Mesenchymal stem cell (in vitro differentiated cells and primary cell): ENCODE measurements at regions not wholly inside any gene's neighbourhood (a gene's known extent, or its start where the extent isn't known, plus 50 kb on each side); places are given as distances from the start of the nearest gene placed in this dataset.
"Not testable (repeated sequence)": the region's sequence is repeated elsewhere in the genome, so short reads cannot be mapped to it uniquely, and the experiment has no call there.

Experiments
- DNase-seq: peaks from one replicate; pipeline ENCODE4 v3.0.0-alpha.2; 2013
- H2AFZ ChIP-seq: one replicate; pipeline ENCODE4 v1.6.1; 2013; ENCODE audit warnings: low read depth, mild to moderate bottlenecking, control low read depth, inconsistent platforms, low read length, moderate library complexity
- H2AK5ac ChIP-seq: 2 replicates; pipeline ENCODE4 v1.6.1; 2013; ENCODE audit warnings: low read length, moderate library complexity, mild to moderate bottlenecking, inconsistent platforms; ENCODE audit not compliant: severe bottlenecking
- H2BK120ac ChIP-seq: one replicate; pipeline ENCODE4 v1.6.1; 2013; ENCODE audit warnings: low read depth, mild to moderate bottlenecking, inconsistent platforms, low read length, moderate library complexity
- H2BK12ac ChIP-seq, 2 experiments: one replicate each; pipeline ENCODE4 v1.6.1; 2013; ENCODE audit warnings: inconsistent platforms in 2 of 2, low read length in 2 of 2, mild to moderate bottlenecking in 2 of 2, moderate library complexity in 2 of 2, control low read depth in 1 of 2
- H2BK15ac ChIP-seq: one replicate; pipeline ENCODE4 v1.6.1; 2013; ENCODE audit warnings: mild to moderate bottlenecking, low read depth, inconsistent platforms; ENCODE audit not compliant: poor library complexity, severe bottlenecking
- H2BK5ac ChIP-seq: 2 replicates; pipeline ENCODE4 v1.6.1; 2013; ENCODE audit warnings: low read depth, mild to moderate bottlenecking, low read length, control low read depth, inconsistent platforms; ENCODE audit not compliant: poor library complexity, severe bottlenecking
- H3K14ac ChIP-seq, 2 experiments: one replicate each; pipeline ENCODE4 v1.6.1; 2013; ENCODE audit warnings: inconsistent platforms in 2 of 2, low read length in 2 of 2, control low read depth in 1 of 2, mild to moderate bottlenecking in 1 of 2, moderate library complexity in 1 of 2
- H3K18ac ChIP-seq, 2 experiments: one replicate each; pipeline ENCODE4 v1.6.1; 2013; ENCODE audit warnings: inconsistent platforms in 2 of 2, low read length in 2 of 2, control low read depth in 1 of 2, low read depth in 1 of 2, mild to moderate bottlenecking in 1 of 2
- H3K23ac ChIP-seq, 2 experiments: one replicate each; pipeline ENCODE4 v1.6.1; 2013; ENCODE audit warnings: inconsistent platforms in 2 of 2, low read length in 2 of 2, mild to moderate bottlenecking in 2 of 2, moderate library complexity in 2 of 2, control low read depth in 1 of 2
- H3K27ac ChIP-seq: 2 replicates; pipeline ENCODE4 v1.5.1; 2013; ENCODE audit warnings: mild to moderate bottlenecking, moderate library complexity, low read length, control low read depth, inconsistent platforms; ENCODE audit not compliant: poor library complexity, severe bottlenecking
- H3K27me3 ChIP-seq, 2 experiments: 2 replicates each; pipeline versions ENCODE4 v1.6.1 to v1.7.0; 2013; ENCODE audit warnings: low read length in 2 of 2, mild to moderate bottlenecking in 2 of 2, moderate library complexity in 2 of 2, control low read depth in 1 of 2, inconsistent platforms in 1 of 2; ENCODE audit not compliant: control insufficient read depth in 1 of 2, insufficient read depth in 1 of 2
- H3K36me3 ChIP-seq, 2 experiments: 2 replicates each; pipeline versions ENCODE4 v1.6.1 to v1.7.0; 2013; ENCODE audit warnings: low read length in 2 of 2, control low read depth in 1 of 2, inconsistent platforms in 1 of 2, low read depth in 1 of 2, mild to moderate bottlenecking in 1 of 2; ENCODE audit not compliant: insufficient read depth in 2 of 2, control insufficient read depth in 1 of 2
- H3K4ac ChIP-seq, 2 experiments: one replicate each; pipeline ENCODE4 v1.6.1; 2013; ENCODE audit warnings: inconsistent platforms in 2 of 2, low read length in 2 of 2, mild to moderate bottlenecking in 2 of 2, moderate library complexity in 2 of 2, control low read depth in 1 of 2, low read depth in 1 of 2
- H3K4me1 ChIP-seq: 2 replicates; pipeline ENCODE4 v1.6.1; 2013; ENCODE audit warnings: low read depth, low read length, control low read depth; ENCODE audit not compliant: control insufficient read depth, insufficient read depth
- H3K4me2 ChIP-seq: 2 replicates; pipeline ENCODE4 v1.6.1; 2013; ENCODE audit warnings: low read length, mild to moderate bottlenecking, inconsistent platforms; ENCODE audit not compliant: poor library complexity, severe bottlenecking
- H3K4me3 ChIP-seq, 2 experiments: 2 replicates each; pipeline versions ENCODE4 v1.5.1 to v1.7.0; 2013; ENCODE audit warnings: low read length in 2 of 2, mild to moderate bottlenecking in 2 of 2, control low read depth in 1 of 2, low read depth in 1 of 2; ENCODE audit not compliant: insufficient read depth in 1 of 2
- H3K79me1 ChIP-seq: replicated peaks from 2 replicates; pipeline ENCODE4 v1.6.1; 2013; ENCODE audit warnings: mild to moderate bottlenecking, control low read depth, low read length, inconsistent platforms; ENCODE audit not compliant: poor library complexity, severe bottlenecking
- H3K9ac ChIP-seq: 2 replicates; pipeline ENCODE4 v1.7.0; 2013; ENCODE audit warnings: mild to moderate bottlenecking, low read length, moderate library complexity
- H3K9me3 ChIP-seq: 2 replicates; pipeline ENCODE4 v1.7.0; 2013; ENCODE audit warnings: mild to moderate bottlenecking, low read length; ENCODE audit not compliant: control insufficient read depth
- H4K8ac ChIP-seq: one replicate; pipeline ENCODE4 v1.6.1; 2013; ENCODE audit warnings: inconsistent platforms, mild to moderate bottlenecking, low read length, moderate library complexity
- H4K91ac ChIP-seq: one replicate; pipeline ENCODE4 v1.6.1; 2013; ENCODE audit warnings: mild to moderate bottlenecking, low read length, inconsistent platforms
- WGBS: methylation state at CpG from one replicate; pipeline ENCODE4 v1.1.7; 2013; ENCODE audit warnings: mixed read lengths; 5-methylcytosine and 5-hydroxymethylcytosine counted together

- Histone ChIP-seq H3K4me3 (no peak overlapping the region), H2AFZ (no peak overlapping the region), H3K9me3 (no peaks in the 10 kb centered on the region), H3K14ac (no peak overlapping the region), H2BK120ac (no peak overlapping the region), H3K4me1 (no peaks in the 10 kb centered on the region), H2BK15ac (no peak overlapping the region), H3K18ac (no peak overlapping the region), H3K79me1 (no peaks in the 10 kb centered on the region), H2BK5ac (no peak overlapping the region), H4K8ac (no peak overlapping the region), H4K91ac (no peak overlapping the region), H3K9ac (peak overlapping the region; percentile 32), H3K4ac (no peak overlapping the region), H3K36me3 (no peaks in the 10 kb centered on the region), H3K27me3 (no peaks in the 10 kb centered on the region), H3K27ac (no peak overlapping the region), H2BK12ac (no peak overlapping the region), H2AK5ac (no peak overlapping the region), H3K4me2 (no peak overlapping the region), H3K23ac (no peak overlapping the region)
- peak; percentile 58 for DNase-seq
- 16% methylated on average over 4 of the region's 6 CpGs for WGBS
Measured at GRCh38 chr2:224650815-224651439, 65.2 kb downstream of the CCDC195 start.

- H3K14ac ChIP-seq, H3K27ac ChIP-seq, H3K23ac ChIP-seq, H3K9ac ChIP-seq, H2BK5ac ChIP-seq, H3K18ac ChIP-seq, H4K8ac ChIP-seq, H3K4me2 ChIP-seq, H3K9me3 ChIP-seq, H2BK15ac ChIP-seq, H3K4ac ChIP-seq, H2AFZ ChIP-seq, H2BK120ac ChIP-seq, H3K4me3 ChIP-seq, H4K91ac ChIP-seq, H2AK5ac ChIP-seq, H3K36me3 ChIP-seq, H2BK12ac ChIP-seq, H3K79me1 ChIP-seq, H3K4me1 ChIP-seq, DNase-seq: not testable (repeated sequence)
- 95% methylated on average over 9 of the region's 11 CpGs for WGBS
- H3K27me3 ChIP-seq: peaks cover 0 to 11% of the 10 kb centered on the region in 2 experiments
Measured at GRCh38 chr2:224647684-224648083, 62.5 kb upstream of the CUL3 start.

- Histone ChIP-seq H3K4me3 (no peak overlapping the region), H3K23ac (no peak overlapping the region), H2BK5ac (no peak overlapping the region), H3K14ac (no peak overlapping the region), H3K4me2 (no peak overlapping the region), H3K4ac (no peak overlapping the region), H3K9ac (no peak overlapping the region), H2AK5ac (no peak overlapping the region), H3K27ac (no peak overlapping the region), H3K27me3 (peaks cover 0 to 12% of the 10 kb centered on the region in 2 experiments), H4K91ac (no peak overlapping the region), H3K18ac (no peak overlapping the region), H3K4me1 (no peaks in the 10 kb centered on the region), H2BK15ac (no peak overlapping the region), H2BK120ac (no peak overlapping the region), H2AFZ (no peak overlapping the region), H3K79me1 (no peaks in the 10 kb centered on the region), H2BK12ac (no peak overlapping the region), H3K36me3 (no peaks in the 10 kb centered on the region), H4K8ac (no peak overlapping the region), H3K9me3 (no peaks in the 10 kb centered on the region)
- DNase-seq: peak; percentile 27
- 71% methylated on average over 8 of the region's 9 CpGs for WGBS
Measured at GRCh38 chr2:224646242-224646846, 61.2 kb upstream of the CUL3 start.

GRCh38 chr2:224645722-224646121 lies 60.6 kb upstream of the CUL3 start:
- no peak overlapping the region for H3K14ac ChIP-seq
- no peak overlapping the region for H3K4me2 ChIP-seq
- no peak overlapping the region for H4K91ac ChIP-seq
- no peak overlapping the region for H2BK5ac ChIP-seq
- H3K4ac ChIP-seq: no peak overlapping the region
- H3K27me3 ChIP-seq: peaks cover 0 to 12% of the 10 kb centered on the region in 2 experiments
- no peak overlapping the region for H4K8ac ChIP-seq
- no peaks in the 10 kb centered on the region for H3K9me3 ChIP-seq
- DNase-seq: no peak
- no peak overlapping the region for H3K4me3 ChIP-seq
- no peak overlapping the region for H2BK12ac ChIP-seq
- no peaks in the 10 kb centered on the region for H3K4me1 ChIP-seq
- no peak overlapping the region for H3K23ac ChIP-seq
- no peaks in the 10 kb centered on the region for H3K36me3 ChIP-seq
- H2AFZ ChIP-seq: no peak overlapping the region
- H2BK120ac ChIP-seq: no peak overlapping the region
- no peak overlapping the region for H3K9ac ChIP-seq
- no peaks in the 10 kb centered on the region for H3K79me1 ChIP-seq
- H2BK15ac ChIP-seq: no peak overlapping the region
- H3K18ac ChIP-seq: no peak overlapping the region
- 85% methylated on average over 4 of the region's 4 CpGs for WGBS
- H3K27ac ChIP-seq: no peak overlapping the region
- no peak overlapping the region for H2AK5ac ChIP-seq
